GM12878 (cell line): ENCODE measurements at regions not wholly inside any gene's neighbourhood (a gene's known extent, or its start where the extent isn't known, plus 50 kb on each side); places are given as distances from the start of the nearest gene placed in this dataset.

Experiments used
- ATAC-seq: fragments of 200-7000 bp; cut with Tn5 transposase; 3 replicates; pipeline ENCODE4 v1.9.1; 2020; ENCODE audit warnings: mild to moderate bottlenecking, moderate library complexity
- BruUV-seq: library from RNA; stranded (reverse); fragments of 400-500 nt; replicated peaks from 2 replicates; lab custom pipeline; 2021; lab: Mats Ljungman, UMichigan
- CTCF ChIA-PET: fragments of 300-600 bp; sonication (Branson Sonifier 250); formaldehyde crosslinking; extraction: SDS; loops from one replicate; lab custom pipeline; 2021; ENCODE audit warnings: inconsistent platforms; lab: Yijun Ruan, JAX
- POLR2A ChIA-PET: fragments of 350-600 bp; formaldehyde crosslinking; extraction: SDS; loops from one replicate; lab custom pipeline; 2021; ENCODE audit warnings: inconsistent platforms; lab: Charles Lee
- RAD21 ChIA-PET: fragments of 300-600 bp; sonication (Branson Sonifier 250); formaldehyde crosslinking; loops from one replicate; lab custom pipeline; 2023; ENCODE audit warnings: antibody characterized with exemption; ENCODE audit not compliant: unreplicated experiment; lab: Charles Lee
- SMC1A ChIA-PET: fragments of 300-600 bp; sonication (Branson Sonifier 250); formaldehyde crosslinking; loops from one replicate; lab custom pipeline; 2023; ENCODE audit not compliant: unreplicated experiment, uncharacterized antibody; lab: Charles Lee
- DNase-seq: peaks from one replicate; pipeline ENCODE4 v3.0.0-alpha.2; 2011; ENCODE audit warnings: low read depth, low spot score
- FAIRE-seq: peaks from 3 replicates; lab custom pipeline; 2011; peaks lifted over from hg19 to GRCh38; lab: Jason Lieb, UNC
- H2AFZ ChIP-seq: 2 replicates; pipeline ENCODE4 v1.6.0; 2011; ENCODE audit warnings: low read depth, low read length, control low read depth; ENCODE audit not compliant: control insufficient read depth
- H3K27ac ChIP-seq: 2 replicates; pipeline ENCODE4 v1.5.1; 2011; ENCODE audit warnings: control low read depth; ENCODE audit not compliant: control insufficient read depth, insufficient read depth
- H3K27me3 ChIP-seq, 2 experiments: replicated peaks in 1 of 2; 2 replicates each; pipeline versions ENCODE4 v1.6.0 to v1.6.1; 2011; ENCODE audit warnings: low read length in 1 of 2; ENCODE audit not compliant: control insufficient read depth in 2 of 2, insufficient read depth in 2 of 2
- H3K36me3 ChIP-seq, 2 experiments: 2 replicates each; pipeline ENCODE4 v1.5.1; 2011; ENCODE audit warnings: low read length in 1 of 2; ENCODE audit not compliant: control insufficient read depth in 2 of 2, insufficient read depth in 2 of 2
- H3K4me1 ChIP-seq: 2 replicates; pipeline ENCODE4 v1.6.1; 2011; ENCODE audit warnings: mild to moderate bottlenecking, low read length, moderate library complexity, mixed read lengths; ENCODE audit not compliant: control insufficient read depth, insufficient read depth
- H3K4me2 ChIP-seq: 2 replicates; pipeline ENCODE4 v1.6.0; 2011; ENCODE audit warnings: control low read depth; ENCODE audit not compliant: control insufficient read depth, insufficient read depth
- H3K4me3 ChIP-seq: fragments of 200-600 bp; sonication (generic); 2 replicates; pipeline ENCODE4 v1.5.1; 2016
- H3K79me2 ChIP-seq: 2 replicates; pipeline ENCODE4 v1.6.0; 2011; ENCODE audit warnings: low read length; ENCODE audit not compliant: control insufficient read depth, insufficient read depth
- H3K9ac ChIP-seq: 2 replicates; pipeline ENCODE4 v1.8.0; 2011; ENCODE audit warnings: low read length, control low read depth, mixed read lengths; ENCODE audit not compliant: control insufficient read depth, insufficient read depth
- H3K9me3 ChIP-seq: replicated peaks from 3 replicates; pipeline ENCODE4 v1.5.1; 2011; ENCODE audit warnings: mild to moderate bottlenecking, low read length; ENCODE audit not compliant: control insufficient read depth, insufficient read depth
- H4K20me1 ChIP-seq: 2 replicates; pipeline ENCODE4 v1.6.0; 2011; ENCODE audit not compliant: control insufficient read depth, insufficient read depth
- ATF3 ChIP-seq: IDR thresholded peaks from 2 replicates; pipeline ENCODE4 v1.6.1; 2011; ENCODE audit warnings: low read depth, mild to moderate bottlenecking, low read length, moderate library complexity, borderline replicate concordance; ENCODE audit errors: extremely low read depth
- ATF7 ChIP-seq: fragments of 450-650 bp; IDR thresholded peaks from 2 replicates; pipeline ENCODE4 v1.6.1; 2016; ENCODE audit warnings: low read depth, mild to moderate bottlenecking
- BMI1 ChIP-seq: fragments of 450-650 bp; IDR thresholded peaks from 2 replicates; pipeline ENCODE4 v1.6.1; 2016; ENCODE audit warnings: mild to moderate bottlenecking, moderate library complexity, borderline replicate concordance
- CBX3 ChIP-seq: fragments of 200-600 bp; sonication (generic); IDR thresholded peaks from 2 replicates; pipeline ENCODE4 v1.6.1; 2016; ENCODE audit warnings: low read depth, borderline replicate concordance
- CHD1 ChIP-seq: IDR thresholded peaks from 2 replicates; pipeline ENCODE4 v1.6.1; 2012; ENCODE audit warnings: low read depth, low read length, improper control_type of control experiment
- HDAC2 ChIP-seq: fragments of 200-600 bp; sonication (generic); IDR thresholded peaks from 2 replicates; pipeline ENCODE4 v1.6.1; 2017
- HSF1 ChIP-seq: fragments of 150-350 bp; IDR thresholded peaks from 2 replicates; pipeline ENCODE4 v1.6.1; 2014; ENCODE audit warnings: mild to moderate bottlenecking, low read depth, low read length
- IKZF2 ChIP-seq, 2 experiments: fragments of 450-650 bp; IDR thresholded peaks; 2 replicates each; pipeline ENCODE4 v1.6.1; 2017; ENCODE audit warnings: mild to moderate bottlenecking in 2 of 2, moderate library complexity in 2 of 2
- NBN ChIP-seq: fragments of 450-650 bp; IDR thresholded peaks from 2 replicates; pipeline ENCODE4 v1.6.1; 2016
- PAX5 ChIP-seq: IDR thresholded peaks from 2 replicates; pipeline ENCODE4 v1.6.1; 2011; ENCODE audit warnings: low read depth, low read length, borderline replicate concordance
- POLR2A ChIP-seq: IDR thresholded peaks from 2 replicates; pipeline ENCODE4 v1.6.1; 2011; ENCODE audit warnings: low read depth, mild to moderate bottlenecking, low read length
- POLR2AphosphoS2 ChIP-seq: IDR thresholded peaks from 2 replicates; pipeline ENCODE4 v1.6.1; 2011; ENCODE audit warnings: low read depth, mild to moderate bottlenecking, low read length, improper control_type of control experiment, moderate library complexity
- RAD51 ChIP-seq: fragments of 450-650 bp; IDR thresholded peaks from 2 replicates; pipeline ENCODE4 v1.6.1; 2016; ENCODE audit warnings: moderate library complexity, mild to moderate bottlenecking, inconsistent platforms
- RB1 ChIP-seq: fragments of 450-650 bp; formaldehyde crosslinking; IDR thresholded peaks from 2 replicates; pipeline ENCODE4 v1.6.1; 2017; ENCODE audit warnings: mild to moderate bottlenecking, borderline replicate concordance
- TCF3 ChIP-seq: IDR thresholded peaks from 2 replicates; pipeline ENCODE4 v1.6.1; 2012; ENCODE audit warnings: low read depth, mild to moderate bottlenecking, low read length, borderline replicate concordance; ENCODE audit not compliant: insufficient read depth
- ZBED1 ChIP-seq: IDR thresholded peaks from 2 replicates; pipeline ENCODE4 v1.6.1; 2016; ENCODE audit warnings: borderline replicate concordance
- ZBTB33 ChIP-seq: fragments of 450-650 bp; IDR thresholded peaks from 2 replicates; pipeline ENCODE4 v1.6.1; 2017; ENCODE audit warnings: mild to moderate bottlenecking
- ZNF217 ChIP-seq: fragments of 450-650 bp; IDR thresholded peaks from 2 replicates; pipeline ENCODE4 v1.6.1; 2017; ENCODE audit warnings: antibody characterized with exemption, mild to moderate bottlenecking
- ZNF274 ChIP-seq: IDR thresholded peaks from one replicate; pipeline ENCODE4 v1.8.0; 2011; ENCODE audit not compliant: insufficient read length, insufficient read depth
- WGBS: methylation state at CpG from one replicate; pipeline ENCODE4 v1.1.6; 2016; ENCODE audit warnings: low lambda C conversion rate; ENCODE audit not compliant: insufficient replicate concordance, insufficient coverage; ENCODE audit errors: missing lambda C conversion rate; 5-methylcytosine and 5-hydroxymethylcytosine counted together
- in situ Hi-C: fragments of 300-500 bp; cut with MboI; formaldehyde crosslinking; loops from 9 replicates; pipeline ENCODE4 v1.14.3; 2018; ENCODE audit warnings: mixed read lengths
- intact Hi-C: fragments of 100-400 bp; cut with micrococcal nuclease; formaldehyde crosslinking; loops from one replicate; pipeline ENCODE4 v1.14.2; 2022; ENCODE audit not compliant: unreplicated experiment

GRCh38 chr1:64320470-64320869 lies 117.0 kb downstream of the UBE2U start:
- Histone ChIP-seq H4K20me1 (no peaks in the 10 kb centered on the region), H3K4me1 (no peaks in the 10 kb centered on the region), H3K27ac (no peak overlapping the region), H3K27me3 (no peaks in the 10 kb centered on the region), H3K79me2 (no peaks in the 10 kb centered on the region), H3K9me3 (no peaks in the 10 kb centered on the region), H3K4me2 (no peak overlapping the region), H3K36me3 (no peaks in the 10 kb centered on the region), H3K9ac (no peak overlapping the region), H2AFZ (no peak overlapping the region), H3K4me3 (no peak overlapping the region)
- CTCF ChIA-PET = no interaction called here
- POLR2A ChIA-PET = no interaction called here
- RAD21 ChIA-PET = no interaction called here
- intact Hi-C loops (no loop called here), in situ Hi-C loops (no loop called here)
- SMC1A ChIA-PET = no interaction called here
- no peak for FAIRE-seq
- WGBS = 13% methylated on average over 4 of the region's 4 CpGs
- BruUV-seq = no TSS peak
- no peak for TF ChIP-seq PAX5
- TF ChIP-seq HDAC2 = no peak
- TF ChIP-seq ATF7 = no peak
- TF ChIP-seq HSF1 = no peak
- TF ChIP-seq BMI1 = no peak
- TF ChIP-seq TCF3 = no peak
- no peak for TF ChIP-seq POLR2AphosphoS2
- no peak for TF ChIP-seq POLR2A
- no peak for TF ChIP-seq ZNF274
- no peak for TF ChIP-seq CBX3
- no peak for TF ChIP-seq CHD1
- no peak for TF ChIP-seq ZBED1
- TF ChIP-seq ZBTB33 = no peak
- no peak for TF ChIP-seq IKZF2 (IDR thresholded peaks at IDR 0.05)
- TF ChIP-seq ATF3 = no peak
- no peak for TF ChIP-seq ZNF217
- no peak for TF ChIP-seq RB1
- no peak for TF ChIP-seq NBN
- no peak for TF ChIP-seq RAD51
- ATAC-seq = no peak
- DNase-seq = no peak
